Posterior vena cava (tissue), 2 donors: ENCODE measurements at regions not wholly inside any gene's neighbourhood (a gene's known extent, or its start where the extent isn't known, plus 50 kb on each side); places are given as distances from the start of the nearest gene placed in this dataset.
"Not testable (repeated sequence)": the region's sequence is repeated elsewhere in the genome, so short reads cannot be mapped to it uniquely, and the experiment has no call there.

Experiments used
- DNase-seq: peaks from one replicate; pipeline ENCODE4 v3.0.0-alpha.2; 2020; ENCODE audit warnings: low spot score
- intact Hi-C, 2 donors: fragments of 100-400 bp; cut with DNase I; formaldehyde crosslinking; loops; one replicate each; pipeline versions ENCODE4 v1.14.1 to v1.14.2; 2022 to 2023
- donor health status: DM: yes; HTN: yes; CAD: no.
- donor health status: DM: yes; HTN: yes; CAD: no.

DNA sequence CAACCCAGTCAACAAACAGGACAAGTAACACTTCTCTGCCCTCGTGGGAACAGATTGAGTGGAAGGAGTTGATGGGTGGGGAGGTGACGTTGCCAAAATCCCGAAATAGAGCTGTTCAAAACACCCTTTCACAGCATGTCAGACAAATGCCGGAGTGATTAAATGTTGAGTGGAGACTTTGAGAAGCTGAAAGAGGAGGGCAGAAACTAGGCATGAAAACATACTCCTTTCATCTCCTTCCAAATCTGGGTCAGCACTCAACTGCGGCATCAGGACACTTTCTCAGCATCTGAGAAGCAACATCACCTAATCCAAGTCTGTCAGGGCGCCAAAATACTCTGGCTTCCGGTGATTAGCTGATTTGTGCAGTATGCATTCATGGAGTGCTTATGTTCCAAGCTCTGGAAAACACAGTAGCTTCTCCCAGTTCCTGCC is 51.5 kb upstream of the MRI1 start:
- intact Hi-C loops, result loop anchor here in 1 of 2 donors (10.0 kb wide), 1 partner anchor 428 kb away; no protein-coding TSS in a partner anchor
- DNase-seq, result no peak

DNA sequence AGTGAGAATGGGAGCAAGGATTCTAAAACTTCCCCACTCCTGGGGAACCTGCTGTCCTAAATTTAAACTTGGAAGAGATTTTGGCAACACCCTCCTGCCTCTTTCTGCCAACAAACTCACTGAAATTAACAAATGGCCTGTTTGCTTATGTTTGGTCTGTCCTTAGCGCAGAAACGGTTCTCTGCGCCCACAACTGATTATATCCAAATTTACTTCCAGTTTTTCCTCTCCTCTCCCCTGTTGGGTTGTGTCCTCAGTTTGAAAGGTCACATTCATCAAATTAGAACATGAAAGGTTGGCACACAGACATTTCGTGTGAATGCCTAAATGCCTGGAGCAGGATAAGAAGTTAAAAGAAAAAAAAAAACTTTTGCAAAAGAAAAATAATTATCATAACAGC is 56.4 kb upstream of the MRI1 start:
- intact Hi-C loops, result no loop called here

DNA sequence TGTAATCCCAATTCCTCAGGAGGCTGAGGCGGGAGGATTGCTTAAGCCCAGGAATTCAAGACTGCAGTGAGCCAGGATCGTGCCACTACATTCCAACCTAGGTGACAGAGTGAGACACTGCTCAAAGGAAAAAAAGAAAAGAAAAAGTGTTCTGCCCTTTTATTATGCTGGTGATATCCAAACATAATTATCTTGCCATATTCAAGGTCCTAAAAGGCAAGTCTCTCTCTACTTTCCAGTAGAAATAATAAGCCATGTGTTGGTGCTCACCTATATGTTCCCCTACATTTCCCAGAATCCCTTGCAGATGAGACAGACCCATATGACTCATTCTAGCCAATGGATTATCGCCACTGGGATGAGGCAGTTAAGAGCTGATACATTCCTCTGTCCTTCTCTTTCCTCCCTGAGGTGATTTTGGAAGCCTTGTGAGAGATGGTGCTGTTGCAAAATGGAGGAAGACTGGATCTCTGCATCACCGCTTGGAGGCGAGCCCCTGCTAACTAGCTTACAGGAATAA is 58.3 kb upstream of the MRI1 start:
- DNase-seq, result no peak
- intact Hi-C loops, result no loop called here

More for the DNA sequence above, 56.4 kb upstream of the MRI1 start:
- DNase-seq, result no peak

DNA sequence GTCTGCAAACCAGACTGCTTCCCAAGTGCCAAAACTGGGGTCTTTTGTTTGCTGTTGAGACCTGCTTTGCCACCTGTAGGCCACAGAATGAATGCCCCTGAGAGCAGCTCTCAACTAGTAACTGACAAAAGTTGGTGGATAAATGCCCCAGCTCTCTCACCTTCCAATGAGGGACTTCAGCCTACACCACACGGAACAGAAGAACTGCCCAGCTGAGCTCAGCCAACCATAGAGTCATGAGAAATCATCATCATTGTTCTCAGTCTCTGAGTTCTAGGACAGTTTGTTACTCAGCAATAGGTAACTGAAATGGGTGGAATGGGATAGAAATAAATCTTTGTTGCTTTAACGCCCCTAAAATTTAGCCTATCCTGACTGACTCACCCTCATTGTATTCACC is 59.1 kb upstream of the MRI1 start:
- intact Hi-C loops, result no loop called here
- DNase-seq, result no peak

DNA sequence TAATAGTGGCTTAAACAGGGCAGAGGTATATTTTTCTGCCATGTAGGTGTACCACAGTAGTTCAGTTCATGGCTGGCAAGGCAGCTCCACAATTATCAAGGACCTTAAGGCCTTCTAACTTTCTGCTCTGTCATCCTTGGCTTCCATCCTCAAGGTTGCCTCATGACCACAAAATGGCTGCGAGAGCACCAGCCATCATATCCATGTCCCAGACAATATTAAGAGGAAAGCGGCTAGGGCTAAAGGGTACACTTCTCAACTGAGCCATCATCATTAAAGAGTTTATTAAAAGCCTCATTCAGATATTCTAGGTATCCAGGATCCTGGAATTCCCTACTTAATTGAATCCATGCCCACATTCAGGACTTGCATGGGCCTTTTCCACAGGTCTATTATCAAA is 62.7 kb upstream of the MRI1 start:
- intact Hi-C loops, result no loop called here
- no peak for DNase-seq

DNA sequence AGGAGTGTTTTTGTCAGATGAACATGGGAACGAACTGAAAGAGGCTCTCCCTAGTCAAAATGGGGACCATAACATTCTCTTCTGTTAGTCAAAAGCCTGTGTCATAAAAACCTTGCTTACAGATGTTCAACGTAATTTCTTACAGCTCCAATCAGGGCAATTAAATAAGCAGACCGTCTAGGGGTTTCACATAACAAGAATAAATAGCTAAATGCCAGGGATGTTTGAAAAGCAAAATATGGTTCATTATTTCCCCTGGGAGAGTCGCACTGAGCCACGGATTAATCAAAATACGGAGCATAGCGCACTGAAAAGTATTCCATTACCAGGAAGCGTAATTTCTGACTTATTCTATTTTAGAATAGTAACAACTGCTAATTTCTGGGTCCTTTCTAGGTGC is 63.7 kb upstream of the MRI1 start:
- intact Hi-C loops, result no loop called here
- no peak for DNase-seq

DNA sequence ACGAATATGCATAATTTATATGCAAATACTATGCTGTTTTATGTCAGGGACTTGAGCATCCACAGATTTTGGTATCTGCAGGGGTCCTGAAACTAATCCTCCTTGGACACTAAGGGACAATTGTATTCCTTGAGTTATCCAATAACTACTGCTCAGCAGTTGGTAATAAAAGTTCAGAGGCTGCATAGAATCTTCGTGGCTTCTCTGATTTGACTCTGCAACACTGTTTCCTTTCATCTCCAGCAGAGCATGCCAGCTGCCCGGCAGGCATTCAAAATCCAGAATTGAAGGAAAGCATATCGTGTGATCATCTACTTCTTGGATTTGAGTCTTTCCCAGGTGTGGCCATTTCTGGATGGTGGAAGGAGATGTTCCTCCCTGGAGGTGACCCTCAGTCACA is 64.5 kb upstream of the MRI1 start:
- DNase-seq, result no peak
- intact Hi-C loops, result no loop called here

DNA sequence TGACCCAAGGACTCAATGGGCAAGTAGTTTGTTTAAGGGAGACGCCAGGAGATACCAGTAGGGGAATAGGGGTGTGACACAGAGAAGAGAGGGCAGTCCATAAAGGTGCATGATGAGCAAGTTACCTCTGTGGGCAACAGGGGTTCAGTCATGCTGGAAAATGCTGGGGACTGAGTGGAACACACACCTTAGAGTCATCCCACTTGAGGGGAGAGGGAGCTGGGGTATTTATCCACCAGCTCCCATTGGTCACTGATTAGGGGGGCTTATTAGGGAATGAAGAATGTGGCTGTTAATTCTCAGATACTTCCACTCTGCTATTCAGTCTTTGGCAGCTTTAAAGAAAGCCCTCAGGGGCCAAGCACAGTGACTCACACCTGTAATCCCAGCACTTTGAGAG is 67.5 kb upstream of the MRI1 start:
- no peak for DNase-seq
- intact Hi-C loops, result no loop called here

DNA sequence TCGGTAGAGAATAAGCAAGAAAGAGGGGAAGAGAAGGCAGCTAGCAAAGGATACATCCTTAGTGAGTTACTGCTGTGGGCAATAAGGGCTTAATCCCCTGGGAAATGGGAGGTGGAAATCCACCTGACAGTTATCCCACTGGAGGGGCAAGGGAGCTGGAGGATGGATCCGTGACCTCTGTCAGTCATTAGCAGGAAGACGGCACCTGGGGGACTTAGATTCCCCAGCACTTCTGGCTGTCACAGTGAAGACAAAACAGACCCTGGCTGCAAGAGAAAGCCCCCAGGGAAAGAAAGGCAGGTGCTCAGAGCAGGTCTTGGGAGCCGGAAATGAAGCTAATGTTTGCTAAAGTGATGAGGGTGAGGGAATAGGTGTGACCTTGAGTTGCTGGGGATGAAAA is 70.4 kb upstream of the MRI1 start:
- DNase-seq, result no peak
- intact Hi-C loops, result loop anchor here in 1 of 2 donors (2.0 kb wide), 1 partner anchor 23 kb away; no protein-coding TSS in a partner anchor

DNA sequence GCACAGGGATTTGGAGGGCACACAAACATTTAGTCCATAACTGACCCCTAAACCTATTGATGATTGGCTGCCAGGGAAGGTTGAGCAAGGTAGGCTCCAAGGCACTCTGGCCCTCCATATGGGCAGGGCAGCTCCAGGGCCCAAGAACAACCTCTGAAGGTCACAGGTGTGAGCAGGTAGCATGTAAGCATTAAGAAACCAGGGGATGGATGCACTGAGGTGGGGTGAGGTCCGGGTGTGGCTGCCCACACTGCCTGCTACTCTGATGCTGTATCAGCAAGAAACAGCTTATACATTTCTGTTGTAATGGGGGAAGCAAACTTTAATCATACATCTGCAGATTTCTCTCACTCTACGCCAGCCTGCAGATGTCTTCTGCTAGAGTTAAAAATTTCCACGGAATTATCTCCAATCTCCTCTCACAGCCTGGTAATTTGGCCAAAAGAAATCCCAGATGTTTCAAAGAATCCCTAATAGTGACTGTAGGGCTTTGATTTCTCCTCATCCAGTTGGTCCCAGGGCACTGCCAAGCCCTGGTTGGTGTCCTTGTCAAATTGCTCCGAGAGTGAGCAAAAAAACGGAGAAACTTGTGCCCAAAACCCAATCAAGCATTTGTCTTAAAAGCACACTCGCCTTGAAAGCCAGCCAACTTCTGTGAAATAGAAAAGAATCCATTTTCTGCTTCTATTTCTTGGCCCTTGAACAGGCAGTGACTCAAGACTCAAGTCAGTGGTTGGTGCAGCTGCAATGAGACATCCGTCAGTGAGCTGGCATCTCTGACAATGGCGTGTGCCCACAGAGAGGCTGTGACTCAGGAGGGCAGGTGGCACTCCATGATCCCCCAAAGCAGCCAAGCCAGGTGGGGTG is 72.5 kb upstream of the MRI1 start:
- no peak for DNase-seq
- intact Hi-C loops, result loop anchor here in 1 of 2 donors (2.0 kb wide), 1 partner anchor 25 kb away; no protein-coding TSS in a partner anchor

DNA sequence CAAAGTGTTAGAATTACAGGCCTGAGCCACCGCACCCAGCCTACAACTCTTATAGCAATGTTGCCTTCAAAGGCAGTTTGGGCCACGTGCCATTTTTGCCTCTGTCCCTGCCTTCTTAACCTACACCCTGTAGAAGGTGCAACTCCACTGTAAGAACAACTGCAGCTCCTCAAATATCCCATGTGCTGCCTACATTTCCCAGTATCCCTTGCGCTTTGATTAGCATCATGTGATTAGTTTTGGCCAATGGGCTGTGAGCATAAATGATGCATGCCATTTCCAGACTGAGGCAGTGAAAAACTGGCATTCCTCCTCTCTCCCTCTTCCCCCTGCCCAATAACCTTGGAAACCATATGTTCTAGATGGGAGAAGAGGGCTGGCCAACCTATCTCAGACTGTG is 75.2 kb upstream of the MRI1 start:
- intact Hi-C loops, result no loop called here
- DNase-seq, result no peak

DNA sequence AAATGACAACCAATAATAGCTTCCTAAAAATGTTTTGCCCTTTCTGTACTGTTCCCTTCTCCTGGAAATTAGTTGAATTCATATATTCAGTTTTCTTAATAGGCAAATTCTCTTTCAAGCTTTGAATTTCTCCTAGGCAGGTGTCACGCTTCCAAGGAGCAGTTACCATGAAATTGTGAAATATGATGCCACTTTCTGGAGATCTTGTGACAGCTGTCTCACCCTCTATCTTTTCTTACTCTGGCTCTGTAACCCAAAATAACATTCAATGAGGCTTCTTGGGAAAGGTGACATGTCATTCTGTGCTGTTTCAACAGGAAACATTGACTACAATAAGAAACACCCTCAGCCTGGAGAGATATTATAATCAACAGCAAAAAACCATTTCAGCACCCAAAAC is 80.3 kb upstream of the MRI1 start:
- intact Hi-C loops, result no loop called here
- no peak for DNase-seq

DNA sequence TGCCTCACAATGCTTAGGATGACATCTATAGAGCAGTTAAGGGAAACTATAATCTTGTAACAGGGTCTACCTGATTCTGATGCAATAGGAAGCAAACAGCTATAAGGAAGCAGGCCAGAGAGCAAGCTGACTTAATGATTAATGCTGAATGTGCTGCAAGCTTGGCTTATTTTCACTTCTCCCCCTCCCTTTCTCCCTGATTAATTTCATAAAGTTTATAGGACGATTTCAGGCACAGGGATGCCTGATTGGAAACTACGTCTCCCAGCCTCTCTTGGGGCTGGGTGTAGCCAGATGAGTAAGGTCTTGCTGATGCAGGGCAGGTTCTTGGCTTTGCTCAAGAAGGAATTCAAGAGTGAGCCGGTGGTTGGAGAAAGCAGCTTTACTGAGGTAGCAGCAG is 82.8 kb upstream of the MRI1 start:
- intact Hi-C loops, result no loop called here
- DNase-seq, result no peak

DNA sequence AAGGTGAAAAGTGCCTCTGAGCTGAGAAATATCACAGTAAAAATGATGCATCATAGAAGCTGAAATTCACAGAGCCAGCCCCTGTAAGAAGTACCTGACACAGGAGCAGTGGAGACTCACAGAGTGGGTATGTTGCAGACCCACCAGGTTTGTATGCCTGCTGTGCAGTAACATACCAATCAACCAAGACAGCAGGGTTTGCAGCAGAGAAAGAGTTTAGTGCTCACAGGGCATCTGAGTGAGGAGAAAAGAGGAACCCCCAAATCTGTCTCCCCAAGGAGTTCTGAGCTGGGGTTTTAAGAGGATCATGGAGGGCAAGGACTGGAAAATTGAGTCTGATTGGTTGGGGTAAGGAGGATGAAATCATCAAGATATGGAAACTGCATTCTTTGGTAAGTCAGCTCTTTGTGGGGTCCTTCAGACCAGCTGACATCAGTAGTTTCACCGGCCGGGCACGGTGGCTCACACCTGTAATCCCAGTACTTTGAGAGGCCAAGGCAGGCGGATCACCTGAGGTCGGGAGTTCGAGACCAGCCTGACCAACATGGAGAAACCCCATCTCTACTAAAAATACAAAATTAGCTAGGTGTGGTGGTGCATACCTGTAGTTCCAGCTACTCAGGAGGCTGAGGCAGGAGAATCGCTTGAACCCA is 83.5 kb upstream of the MRI1 start:
- intact Hi-C loops, DNase-seq: not testable (repeated sequence)

DNA sequence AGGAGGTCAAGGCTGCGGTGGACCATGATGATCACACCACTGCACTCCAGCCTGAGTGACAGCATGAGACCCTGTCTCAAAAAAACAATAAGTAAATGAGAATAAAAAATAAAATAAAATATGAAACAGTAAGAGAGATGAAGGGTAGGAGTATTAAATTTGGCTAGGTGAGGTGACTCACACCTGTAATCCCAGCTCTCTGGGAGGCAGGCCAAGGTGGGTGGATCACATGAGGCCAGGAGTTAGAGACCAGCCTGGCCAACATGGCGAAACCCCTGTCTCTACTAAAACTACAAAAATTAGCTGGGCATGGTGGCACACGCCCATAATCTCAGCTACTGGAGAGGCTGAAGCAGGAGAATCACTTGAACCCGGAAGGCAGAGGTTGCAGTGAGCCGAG is 87.4 kb upstream of the MRI1 start:
- intact Hi-C loops, DNase-seq: not testable (repeated sequence)

DNA sequence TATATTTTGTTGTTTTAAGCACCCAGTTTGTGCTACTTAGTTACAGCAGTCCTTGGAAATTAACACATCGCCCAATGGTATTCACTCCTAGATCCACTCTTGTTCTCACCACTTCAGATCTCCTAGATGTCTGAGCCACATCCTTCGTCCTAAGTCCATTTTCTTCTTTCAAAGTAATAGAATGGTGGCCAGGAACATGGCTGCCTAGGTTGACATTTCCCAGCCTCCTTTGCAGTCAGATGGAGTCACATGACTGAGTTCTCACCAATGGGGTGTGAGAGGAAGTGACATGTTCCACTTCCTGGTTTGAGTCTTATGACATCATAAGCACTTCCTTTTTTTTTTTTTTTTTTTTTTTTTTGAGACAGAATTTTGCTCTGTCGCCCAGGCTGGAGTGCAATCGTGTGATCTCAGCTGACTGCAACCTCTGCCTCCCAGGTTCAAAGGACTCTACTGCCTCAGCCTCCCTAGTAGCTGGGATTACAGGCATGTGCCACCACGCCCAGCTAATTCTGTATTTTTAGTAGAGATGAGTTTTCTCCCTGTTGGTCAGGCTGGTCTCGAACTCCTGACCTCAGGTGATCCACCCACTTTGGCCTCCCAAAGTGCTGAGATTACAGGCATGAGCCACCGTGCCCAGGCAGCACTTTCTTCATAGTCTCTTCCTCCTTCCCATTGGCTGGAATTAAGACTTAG is 91.7 kb upstream of the MRI1 start:
- intact Hi-C loops, DNase-seq: not testable (repeated sequence)

DNA sequence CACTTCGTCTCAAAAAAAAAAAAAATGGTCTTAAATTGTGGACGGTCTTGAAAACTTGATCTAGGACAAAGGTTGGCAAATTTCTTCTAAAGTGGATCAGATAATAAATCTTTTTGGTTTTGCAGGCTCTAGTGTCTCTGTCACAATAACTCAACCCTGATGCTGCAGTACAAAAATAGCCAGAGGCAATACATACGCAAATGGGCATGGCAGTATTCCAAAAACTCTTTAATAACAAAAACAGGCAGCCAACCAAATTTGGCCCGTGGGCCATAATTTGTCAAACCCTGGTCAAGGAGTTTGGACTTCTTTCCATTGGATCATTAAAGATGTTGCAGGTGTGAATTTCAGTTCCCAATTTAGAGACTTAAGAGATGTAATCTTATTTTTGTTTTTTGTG is 93.5 kb upstream of the MRI1 start:
- intact Hi-C loops, result no loop called here
- no peak for DNase-seq

DNA sequence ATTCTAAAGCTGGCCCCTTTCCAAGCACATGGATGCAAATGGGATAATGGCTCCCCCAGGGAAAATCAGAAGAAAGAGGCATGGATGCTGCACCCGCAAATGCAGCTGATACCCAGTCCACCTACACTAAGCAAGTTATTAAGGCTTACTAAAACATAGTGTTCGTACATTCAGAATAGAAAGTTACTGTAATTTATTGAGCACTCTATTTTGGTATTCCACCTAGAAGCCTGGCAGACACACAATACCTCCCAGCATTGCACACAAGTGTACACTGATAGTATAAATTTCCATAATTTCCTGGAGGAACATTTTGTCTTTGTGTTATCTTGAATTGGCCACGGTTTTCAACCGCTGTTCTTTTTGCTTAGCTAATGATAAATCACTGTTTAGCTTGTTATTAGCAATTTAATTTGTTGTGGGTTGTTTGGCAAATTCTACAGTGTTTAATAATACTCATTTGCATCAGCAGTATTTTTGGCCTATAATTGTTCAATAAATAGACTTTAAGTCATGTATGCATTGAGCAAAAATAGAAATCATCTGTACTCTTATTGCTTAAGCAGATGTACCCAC is 94.5 kb upstream of the MRI1 start:
- DNase-seq, result no peak
- intact Hi-C loops, result no loop called here

DNA sequence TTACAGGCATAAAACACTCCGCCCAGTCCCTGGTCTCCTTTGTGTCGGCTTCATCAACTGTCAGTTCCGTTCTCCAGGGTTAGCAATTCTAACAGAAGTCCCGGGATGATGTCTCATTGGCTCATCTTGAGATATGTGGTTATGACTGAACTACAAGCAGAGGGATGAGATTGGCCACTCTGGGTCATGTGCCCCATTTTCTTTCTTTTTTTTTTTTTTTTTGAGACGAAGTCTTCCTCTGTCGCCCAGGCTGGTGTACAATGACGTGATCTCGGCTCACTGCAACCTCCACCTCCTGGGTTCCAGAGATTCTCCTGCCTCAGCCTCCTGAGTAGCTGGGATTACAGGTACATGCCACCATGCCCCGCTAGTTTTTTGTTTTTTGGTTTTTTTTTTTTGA is 95.4 kb upstream of the MRI1 start:
- intact Hi-C loops, result no loop called here

DNA sequence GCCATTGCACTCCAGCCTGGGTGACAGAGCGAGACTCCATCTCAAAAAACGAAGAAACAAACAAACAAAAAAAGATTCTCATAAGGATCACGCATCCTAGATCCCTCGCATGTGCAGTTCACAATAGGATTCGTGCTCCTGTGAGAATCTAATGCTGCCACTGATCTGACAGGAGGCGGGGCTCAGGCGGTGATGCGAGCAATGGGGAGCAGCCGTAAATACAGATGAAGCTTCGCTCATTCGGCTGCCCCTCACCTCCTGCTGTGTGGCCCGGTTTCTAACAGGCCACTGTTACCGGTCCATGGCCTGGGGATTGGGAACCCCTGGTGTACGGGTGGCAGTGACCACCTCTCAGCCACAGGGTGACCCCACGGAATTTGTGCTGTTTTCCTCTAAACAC is 98.2 kb upstream of the MRI1 start:
- no peak for DNase-seq
- intact Hi-C loops, result no loop called here

More for the DNA sequence above, 95.4 kb upstream of the MRI1 start:
- DNase-seq, result no peak
